GM21526 (cell line): ENCODE measurements at regions not wholly inside any gene's neighbourhood (a gene's known extent, or its start where the extent isn't known, plus 50 kb on each side); places are given as distances from the start of the nearest gene placed in this dataset.
"Not testable (repeated sequence)": the region's sequence is repeated elsewhere in the genome, so short reads cannot be mapped to it uniquely, and the experiment has no call there.

Experiments
- ATAC-seq: cut with Tn5 transposase; IDR thresholded peaks from one replicate; pipeline ENCODE4 v1.9.1; 2021; ENCODE audit warnings: moderate library complexity; ENCODE audit not compliant: unreplicated experiment, low FRiP score

DNA sequence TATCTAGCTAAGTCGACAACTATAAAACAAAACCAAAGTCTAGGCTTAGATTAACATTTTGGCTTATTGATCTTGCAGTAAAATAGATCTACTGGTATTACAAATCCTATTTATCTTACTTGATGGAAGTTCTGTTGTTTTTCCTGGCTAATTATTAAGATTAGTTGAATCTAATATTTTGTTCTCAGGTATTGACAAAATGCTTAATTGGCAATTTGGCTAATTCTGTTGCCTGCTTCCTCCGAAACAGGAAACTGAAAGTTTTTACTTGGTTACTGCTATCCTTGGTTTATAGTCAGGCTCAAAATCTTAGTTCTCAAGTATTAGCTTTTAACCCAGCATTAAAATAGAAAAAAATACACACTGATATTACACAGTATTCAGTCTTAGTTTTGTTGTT, 820.5 kb downstream of the NR2F1-AS1 start:
- no peak for ATAC-seq

DNA sequence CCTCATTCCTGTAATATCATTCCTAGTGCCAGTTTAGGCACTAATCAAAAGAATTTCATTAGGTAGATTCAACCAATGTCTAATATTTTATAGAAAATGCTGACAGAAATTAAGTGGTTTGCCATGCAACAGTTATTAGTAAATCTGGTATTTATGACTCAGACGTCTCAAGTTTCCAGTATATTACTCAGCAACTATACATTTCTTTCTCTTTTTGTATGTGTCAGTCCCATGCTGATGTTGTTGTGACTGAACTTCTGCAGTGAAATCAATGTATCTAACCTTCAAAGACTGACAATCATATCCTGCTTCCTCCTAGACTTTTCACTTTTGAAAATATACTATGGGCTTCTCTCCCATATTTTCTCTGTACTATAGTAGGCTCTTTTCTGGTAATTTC, 822.5 kb downstream of the NR2F1-AS1 start:
- ATAC-seq, result no peak

DNA sequence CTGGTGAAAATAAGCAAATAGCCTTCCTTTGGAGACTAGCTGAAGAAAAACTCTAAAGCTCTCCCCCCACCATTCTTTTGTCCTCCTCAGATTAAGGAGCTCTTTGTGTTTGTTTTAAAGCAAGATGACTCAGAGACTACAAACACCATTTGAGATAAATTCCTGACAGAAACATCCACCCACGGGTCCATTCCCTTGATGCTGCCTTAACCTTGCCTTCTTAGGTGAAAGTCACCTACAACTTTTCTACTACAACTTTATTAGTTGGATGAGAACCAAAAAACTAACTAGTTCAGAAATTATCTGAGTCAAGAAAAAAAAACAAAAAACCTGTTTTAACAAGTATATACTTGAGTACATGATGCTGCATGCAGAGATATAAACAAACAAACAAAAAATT, 831.1 kb downstream of the NR2F1-AS1 start:
- ATAC-seq, result no peak

DNA sequence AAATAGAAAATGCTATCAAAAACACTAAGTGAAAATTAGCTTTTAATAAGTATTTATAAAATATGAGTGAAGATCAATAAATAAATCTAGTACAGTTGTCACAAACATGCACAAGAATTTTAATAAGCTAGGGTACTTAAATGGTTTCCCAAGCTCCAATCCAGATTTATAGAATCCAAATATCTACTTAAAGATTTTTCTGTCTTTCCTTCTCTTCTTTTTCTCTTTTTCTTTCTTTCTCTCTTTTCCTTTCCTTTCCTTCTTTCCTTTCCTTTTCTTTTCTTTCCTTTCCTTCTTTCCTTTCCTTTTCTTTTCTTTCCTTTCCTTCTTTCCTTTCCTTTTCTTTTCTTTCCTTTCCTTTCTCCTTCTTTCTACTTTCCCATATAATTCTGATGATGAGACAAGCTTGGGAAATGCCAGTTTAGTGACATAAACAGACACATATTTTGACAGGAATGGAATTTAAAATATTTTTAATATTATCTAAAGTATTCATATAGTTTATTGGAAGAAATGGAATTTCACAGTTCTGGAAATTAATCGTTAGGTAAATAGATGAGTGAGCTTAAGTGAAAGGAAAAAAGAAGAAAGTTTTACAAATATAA, 832.8 kb downstream of the NR2F1-AS1 start:
- ATAC-seq, result no peak

DNA sequence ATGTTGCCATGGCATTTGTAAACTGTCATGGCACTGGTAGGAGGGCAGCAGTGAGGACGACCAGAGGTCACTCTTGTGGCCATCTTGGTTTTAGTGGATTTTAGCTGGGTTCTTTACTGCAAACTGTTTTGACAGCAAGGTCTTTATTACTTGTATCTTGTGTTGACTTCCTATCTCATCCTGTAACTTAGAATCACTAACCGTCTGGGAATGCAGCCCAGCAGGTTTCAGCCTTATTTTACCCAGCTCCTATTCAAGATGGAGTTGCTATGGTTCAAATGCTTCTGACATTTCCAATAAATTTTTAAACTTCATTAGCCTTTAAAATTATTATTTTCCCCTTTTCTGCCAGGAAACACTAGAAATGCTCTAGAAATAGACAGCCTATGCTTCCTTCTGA, 839.1 kb downstream of the NR2F1-AS1 start:
- ATAC-seq, result no peak

DNA sequence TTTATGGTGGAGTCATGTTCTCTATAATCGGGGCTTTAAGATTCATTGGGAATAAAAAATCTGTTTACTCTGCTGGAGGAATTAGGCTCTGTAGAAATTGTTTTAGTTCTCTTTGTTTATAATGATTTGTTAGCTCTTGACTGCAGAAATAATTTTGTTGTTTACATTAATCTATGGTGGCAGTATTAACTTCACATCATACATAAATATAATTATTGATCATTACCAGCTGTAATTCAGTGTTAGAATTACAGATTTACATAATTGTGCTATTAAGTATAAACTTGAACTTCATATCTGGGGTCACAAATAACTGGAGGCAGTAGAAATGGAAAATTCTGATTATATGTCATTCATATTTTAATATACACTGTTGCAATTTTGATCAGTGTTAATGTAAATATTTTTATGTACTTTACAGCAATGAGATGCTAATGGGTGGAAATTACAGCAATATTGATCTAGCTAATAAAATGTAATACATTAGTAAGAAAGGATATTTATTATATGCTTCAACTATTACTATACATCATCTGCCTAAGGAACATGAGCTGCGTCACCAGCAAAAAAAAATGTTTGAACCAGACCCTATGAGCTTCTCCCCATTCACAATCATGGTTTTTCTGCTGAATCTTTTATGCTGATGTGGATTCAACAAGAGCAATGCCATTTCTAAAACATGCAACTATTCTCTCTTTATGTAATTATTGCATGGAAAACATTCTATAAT, 846.6 kb downstream of the NR2F1-AS1 start:
- no peak for ATAC-seq

DNA sequence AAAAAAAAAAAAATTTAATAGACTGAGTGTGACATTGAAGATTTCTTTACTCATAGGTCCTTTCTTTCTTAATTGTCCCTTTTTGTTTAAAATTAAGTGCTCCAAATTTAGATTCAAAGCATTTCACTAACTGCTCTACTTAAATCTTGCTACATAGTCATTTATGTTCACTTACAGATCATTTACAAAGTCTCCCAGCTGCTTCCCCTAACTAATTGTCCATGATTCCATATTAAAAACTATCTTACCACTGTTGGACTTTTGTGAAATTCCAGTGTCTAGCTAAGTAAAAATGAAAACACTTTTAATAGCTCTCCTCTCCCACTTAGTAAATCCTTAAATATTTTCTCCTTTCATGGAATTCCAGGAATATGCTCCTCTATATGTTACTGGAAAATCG, 850.5 kb downstream of the NR2F1-AS1 start:
- no peak for ATAC-seq

DNA sequence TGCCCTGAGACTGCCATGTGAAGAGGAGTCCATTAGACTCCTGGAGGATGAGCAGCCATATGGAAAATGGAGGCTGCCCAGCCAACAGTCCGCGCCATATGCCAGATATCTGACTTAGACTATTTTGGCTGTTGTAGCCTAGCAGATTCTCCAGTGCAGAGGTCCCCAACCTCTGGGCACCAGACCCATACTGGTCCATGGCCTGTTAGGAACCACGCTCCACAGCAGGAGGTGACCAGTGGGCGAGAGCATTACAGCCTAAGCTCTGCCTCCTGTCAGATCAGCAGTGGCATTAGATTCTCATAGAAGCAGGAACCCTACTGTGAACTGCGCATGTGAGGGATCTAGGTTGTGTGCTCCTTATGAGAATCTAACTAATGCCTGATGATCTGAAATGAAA, 851.9 kb downstream of the NR2F1-AS1 start:
- ATAC-seq, result no peak

DNA sequence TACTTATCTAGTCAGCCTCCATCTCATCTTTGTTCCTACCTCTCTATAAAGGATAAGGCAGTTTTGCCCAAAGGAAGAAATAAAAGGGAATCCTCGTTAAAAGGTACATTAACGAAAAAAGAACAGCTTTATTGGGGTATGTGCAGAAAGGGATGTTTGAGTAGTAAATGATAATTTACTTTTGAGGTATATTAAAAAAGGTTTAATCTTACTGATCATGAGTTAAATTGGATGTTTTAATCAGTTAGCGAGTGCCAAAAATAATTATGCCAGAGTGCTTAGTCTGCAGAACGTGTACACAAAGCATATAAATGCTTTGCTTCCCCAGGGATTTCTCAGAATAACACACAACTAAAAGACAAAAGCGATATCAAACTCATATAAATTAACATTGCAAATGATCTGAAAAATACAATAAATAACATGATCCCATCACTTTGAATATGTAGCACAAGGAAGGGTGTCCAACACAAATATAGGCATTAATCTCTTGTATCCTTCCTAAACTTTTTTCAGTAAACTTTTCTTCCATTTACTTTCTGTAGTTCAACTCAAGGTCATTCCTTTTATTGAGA, 865.0 kb downstream of the NR2F1-AS1 start:
- no peak for ATAC-seq

DNA sequence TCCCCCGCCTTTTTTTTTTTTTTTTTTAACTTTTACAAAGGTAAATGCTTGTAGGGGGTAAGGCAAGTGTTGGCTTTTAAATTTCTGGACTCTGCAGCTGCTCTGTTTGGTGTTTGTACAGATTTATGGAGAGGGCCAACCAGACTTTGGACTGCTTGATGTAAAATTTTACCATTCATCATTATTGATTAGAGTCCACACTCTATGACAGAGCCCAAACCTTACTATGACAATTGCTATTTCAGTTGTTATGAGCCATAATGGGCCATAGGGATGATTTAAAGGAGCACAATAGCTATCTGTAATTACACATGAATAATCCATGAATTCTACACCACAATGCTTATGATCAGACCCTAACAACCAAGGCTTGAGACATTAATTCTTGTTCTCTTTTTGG, 867.2 kb downstream of the NR2F1-AS1 start:
- ATAC-seq, result no peak

DNA sequence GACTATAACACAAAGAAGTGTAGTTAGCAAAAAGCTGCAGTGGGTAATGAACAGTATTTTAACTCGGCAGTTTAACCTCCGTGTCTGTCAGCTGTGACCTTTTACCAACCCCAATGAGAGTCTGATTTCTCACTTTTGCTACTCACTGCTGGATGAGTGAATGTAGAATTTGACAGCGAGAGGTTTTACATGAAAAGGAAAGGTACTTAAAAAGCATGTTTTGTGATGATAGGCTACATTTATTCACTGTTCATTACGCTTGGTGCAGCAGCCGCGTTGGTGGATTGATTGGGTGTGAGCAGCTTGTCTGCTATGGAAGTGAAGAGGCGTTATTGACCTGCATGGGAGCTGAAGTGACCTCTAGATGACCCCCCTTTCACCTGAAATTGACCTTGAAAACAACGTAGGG, 867.7 kb downstream of the NR2F1-AS1 start:
- ATAC-seq, result no peak

DNA sequence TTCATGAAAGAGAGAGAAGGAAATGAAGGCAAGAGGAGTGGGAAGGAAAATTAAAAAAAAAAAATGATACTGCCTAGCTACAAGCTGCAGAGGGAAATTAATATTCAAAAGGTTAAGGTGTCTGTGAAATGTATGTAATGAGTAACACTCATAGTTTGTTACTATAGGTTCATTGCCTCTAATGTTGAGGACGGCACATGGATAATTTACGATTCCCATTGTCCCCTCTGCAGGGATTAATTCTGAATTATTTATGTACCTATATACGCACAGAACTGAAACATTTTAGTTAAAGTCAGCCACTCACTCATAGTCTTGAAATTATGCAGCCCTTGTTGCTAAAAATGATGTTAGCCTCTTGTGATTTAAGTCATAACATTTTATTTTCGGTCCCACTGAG, 869.1 kb downstream of the NR2F1-AS1 start:
- no peak for ATAC-seq

DNA sequence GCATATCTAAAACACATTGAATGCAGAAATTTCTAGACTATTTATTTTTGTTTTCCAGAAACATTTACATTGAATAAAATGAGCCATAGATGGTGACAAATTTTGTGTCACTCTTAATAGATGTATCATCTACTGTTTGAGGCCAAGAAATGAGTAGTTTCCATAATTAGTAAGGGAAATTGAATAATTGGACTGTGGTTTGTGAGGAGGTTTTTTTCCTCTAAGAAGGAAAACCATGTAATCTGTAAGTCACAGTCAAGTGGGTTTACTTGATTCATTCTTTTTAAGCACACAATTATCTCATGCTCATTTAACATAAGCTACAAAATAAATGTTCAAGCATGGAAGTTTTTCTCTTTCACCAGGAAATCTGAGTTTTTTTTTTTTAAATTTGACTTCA, 876.4 kb downstream of the NR2F1-AS1 start:
- no peak for ATAC-seq

DNA sequence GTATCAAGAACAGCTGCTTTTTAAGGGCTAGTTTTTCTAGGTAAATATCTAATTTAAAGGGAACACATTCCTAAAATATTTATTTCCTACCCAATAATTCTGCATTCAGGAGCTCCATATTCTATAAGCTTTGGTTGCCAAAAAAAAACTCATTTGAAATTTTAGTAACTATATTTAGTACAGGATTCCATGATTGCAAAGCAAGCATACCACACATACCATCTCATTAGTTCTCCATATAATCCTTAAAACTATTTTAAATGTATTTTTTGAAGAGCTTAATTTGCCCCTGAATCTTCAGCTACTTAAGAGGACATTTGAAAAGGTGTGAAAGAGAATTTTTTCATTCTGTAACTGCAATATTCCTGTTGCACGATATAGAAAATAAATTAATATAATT, 877.0 kb downstream of the NR2F1-AS1 start:
- no peak for ATAC-seq

DNA sequence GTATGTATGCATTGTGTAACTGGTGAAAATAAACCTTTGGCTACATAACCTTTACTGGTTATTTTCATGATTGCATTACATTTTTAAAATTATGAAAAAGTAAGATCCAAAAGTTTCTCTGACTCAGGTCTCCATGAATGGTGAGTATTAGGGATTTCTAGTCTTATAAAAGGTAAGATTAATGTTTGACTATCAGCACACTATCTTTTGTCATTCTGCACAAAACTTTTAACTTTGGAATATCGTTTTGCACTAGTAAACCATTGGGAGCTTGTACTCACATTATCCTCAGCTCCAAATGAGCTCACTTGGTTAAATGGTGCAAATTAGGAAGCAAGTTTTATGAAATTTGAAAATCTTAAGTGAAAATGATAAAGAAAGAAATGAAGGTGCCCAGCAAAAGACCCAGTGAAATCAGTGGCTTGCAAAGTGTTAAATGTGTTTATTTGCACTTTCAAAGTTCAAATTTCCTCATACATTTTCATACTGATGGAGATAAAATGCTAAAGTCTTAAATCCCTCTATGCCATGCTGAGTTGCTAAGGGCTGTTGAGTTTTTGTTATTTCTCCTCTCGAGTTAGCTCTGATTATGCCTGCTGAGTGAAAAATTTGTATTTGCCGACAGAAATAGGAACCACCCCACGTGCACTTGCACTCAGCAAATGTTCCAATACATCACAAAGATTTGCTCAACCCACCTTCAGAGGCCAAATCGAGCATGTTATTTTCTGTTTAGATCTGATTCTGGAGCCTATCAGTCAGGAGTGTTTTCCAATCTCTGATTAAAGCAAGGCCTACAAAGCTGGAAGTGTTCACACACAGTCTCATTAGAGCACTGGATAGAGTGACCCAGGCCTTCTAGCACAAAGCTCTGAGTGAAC, 885.7 kb downstream of the NR2F1-AS1 start:
- ATAC-seq, result no peak

DNA sequence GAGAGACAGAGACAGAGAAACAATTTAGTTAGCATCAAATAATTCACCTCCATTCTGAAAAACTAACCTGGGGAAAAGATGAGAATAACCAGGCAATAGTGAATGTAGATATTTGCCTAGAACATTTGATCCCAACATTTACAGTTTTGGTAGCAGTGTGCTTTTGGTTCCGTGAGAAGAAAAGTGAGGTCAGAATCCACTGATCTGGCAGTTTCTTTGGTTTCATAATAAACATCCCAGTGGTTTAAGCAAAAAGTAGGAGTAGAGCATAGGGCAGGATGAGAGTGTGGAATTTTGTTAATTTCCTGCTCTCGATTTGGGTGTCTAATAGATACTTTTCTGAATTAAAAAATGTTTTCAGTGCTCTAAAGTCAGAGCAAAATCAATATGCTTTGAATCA, 887.0 kb downstream of the NR2F1-AS1 start:
- no peak for ATAC-seq

DNA sequence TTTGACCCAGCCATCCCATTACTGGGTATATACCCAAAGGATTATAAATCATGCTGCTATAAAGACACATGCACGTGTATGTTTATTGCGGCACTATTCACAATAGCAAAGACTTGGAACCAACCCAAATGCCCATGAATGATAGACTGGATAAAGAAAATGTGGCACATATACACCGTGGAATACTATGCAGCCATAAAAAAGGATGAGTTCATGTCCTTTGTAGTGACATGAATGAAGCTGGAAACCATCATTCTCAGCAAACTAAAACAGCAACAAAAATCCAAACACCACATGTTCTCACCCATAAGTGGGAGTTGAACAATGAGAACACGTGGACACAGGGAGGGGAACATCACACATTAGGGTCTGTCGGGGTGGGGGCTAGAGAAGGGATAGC, 889.1 kb downstream of the NR2F1-AS1 start:
- ATAC-seq, result not testable (repeated sequence)

DNA sequence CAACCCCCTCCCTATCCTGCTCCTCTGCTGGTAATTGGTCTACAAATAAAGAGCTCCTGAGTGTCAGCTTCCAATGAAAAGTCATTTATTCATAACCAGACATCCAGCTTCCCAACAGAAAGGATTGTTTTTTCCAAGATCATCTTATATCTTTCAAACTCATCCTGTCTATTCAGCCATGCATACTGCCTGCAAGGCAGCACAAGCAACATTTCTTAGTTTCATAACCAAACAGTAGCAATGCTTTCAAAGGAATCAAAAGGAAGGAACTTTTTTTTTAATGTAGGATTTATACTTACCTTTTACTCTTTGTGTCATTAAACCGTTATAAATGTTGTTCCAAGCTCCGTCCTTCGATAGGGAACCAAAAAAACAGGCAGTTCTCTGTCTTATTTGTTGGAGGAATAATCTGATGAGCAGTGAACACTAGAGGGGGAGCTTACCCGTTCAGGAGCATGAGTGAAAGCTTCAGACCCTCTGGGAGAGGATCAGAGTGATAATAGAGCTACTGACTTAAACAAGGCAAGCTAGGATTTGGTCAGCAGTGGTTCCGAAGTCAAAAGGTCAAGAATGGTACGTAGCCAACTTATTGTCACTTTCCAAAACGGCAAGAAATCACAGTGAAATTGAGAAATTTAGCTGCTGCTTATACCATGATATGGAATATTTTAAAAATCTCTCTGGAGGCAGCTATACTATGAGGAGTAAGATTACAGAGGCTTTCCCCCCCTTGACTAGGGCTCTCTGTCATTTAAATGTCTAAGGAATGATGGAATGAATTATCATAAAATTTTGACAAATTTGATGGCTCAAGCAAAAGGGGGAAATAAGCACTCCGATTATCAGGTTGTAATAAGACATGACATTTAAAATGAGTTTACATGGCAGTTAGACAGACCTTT, 892.9 kb downstream of the NR2F1-AS1 start:
- no peak for ATAC-seq

DNA sequence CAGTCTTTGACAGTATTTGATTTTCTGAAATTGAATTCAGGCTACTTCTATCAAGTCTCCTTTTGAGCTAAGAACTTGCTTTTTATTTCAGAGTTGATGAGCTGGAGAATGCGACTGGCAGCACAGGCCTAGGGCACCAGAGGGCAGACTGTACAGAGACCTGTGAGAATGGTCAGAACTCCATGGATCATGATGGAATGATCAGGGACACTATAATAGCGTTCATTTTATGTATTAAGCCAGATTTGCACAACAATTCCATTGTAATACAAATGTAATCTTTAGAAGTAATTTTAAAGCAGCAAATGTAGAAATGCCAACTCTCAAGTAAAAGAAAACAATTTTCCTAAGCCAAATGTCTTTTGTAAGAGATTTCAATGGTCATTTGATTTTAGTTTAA, 902.4 kb downstream of the NR2F1-AS1 start:
- ATAC-seq, result no peak
